Stimulated activated CD4-positive, alpha-beta T cell treated with anti-CD3 and anti-CD28 coated beads, Interleukin-4, amount 100 ng/mL, for 1 hour (primary cell): ENCODE measurements at regions not wholly inside any gene's neighbourhood (a gene's known extent, or its start where the extent isn't known, plus 50 kb on each side); places are given as distances from the start of the nearest gene placed in this dataset.
"Not testable (repeated sequence)": the region's sequence is repeated elsewhere in the genome, so short reads cannot be mapped to it uniquely, and the experiment has no call there.

ENCODE experiments used
- DNase-seq: peaks from one replicate; pipeline ENCODE4 v3.0.0-alpha.2; 2020

DNA sequence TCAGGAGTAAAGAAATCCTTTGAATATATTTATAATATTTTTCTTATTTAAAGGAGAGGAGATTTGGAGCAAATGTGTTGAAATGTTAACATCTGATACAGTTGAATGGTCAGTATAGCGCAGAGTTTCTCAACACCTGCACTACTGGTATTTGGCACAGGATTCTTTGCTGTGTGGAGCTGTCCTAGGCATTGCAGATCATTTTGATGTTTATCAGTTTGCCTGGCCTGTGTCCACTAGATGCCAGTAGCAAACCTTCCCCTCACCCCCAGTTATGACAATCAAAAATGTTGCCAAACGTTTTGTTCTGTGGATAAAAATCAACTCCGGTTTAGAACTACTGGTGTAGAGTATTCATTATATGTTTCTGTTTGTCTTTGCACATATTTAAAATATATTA lies 765.3 kb upstream of the SLIT2 start:
- DNase-seq = no peak

DNA sequence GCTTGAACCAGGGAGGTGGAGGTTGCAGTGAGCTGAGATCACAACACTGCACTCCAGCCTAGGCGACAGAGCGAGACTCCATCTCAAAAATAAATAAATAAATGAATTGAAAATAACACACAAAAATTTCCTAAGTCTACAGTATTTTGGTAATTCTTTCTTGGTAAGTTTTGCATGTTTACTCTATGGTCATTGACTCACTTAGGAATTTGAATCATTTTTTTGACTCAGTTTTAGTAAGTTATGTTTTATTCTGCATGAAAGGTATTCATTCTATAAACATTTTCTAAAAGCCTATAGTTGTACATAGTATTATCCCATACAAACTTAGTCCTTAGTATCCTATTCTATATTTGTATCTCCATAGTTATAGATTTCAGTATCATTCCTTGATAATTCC lies 772.9 kb upstream of the SLIT2 start:
- no peak for DNase-seq

GRCh38 chr4:19473569-19473968 lies 778.1 kb upstream of the SLIT2 start:
- no peak for DNase-seq

DNA sequence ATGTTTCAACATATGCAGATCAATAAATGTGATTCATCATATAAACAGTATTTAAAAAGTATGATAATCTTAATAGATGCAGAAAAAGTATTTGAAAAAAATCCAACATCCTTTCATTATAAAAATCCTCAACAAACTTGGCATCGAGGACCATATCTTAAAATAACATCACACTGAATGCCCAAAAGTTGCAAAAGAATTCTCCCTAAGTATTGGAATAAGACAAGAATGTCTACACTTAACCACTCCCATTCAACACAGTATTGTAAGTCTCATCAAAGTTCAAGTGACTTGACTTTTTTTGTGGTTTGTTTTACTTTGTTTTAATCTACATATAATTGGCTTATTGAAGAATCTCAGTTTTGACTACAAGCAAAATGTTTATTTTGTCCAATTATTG lies 779.0 kb upstream of the SLIT2 start:
- no peak for DNase-seq

DNA sequence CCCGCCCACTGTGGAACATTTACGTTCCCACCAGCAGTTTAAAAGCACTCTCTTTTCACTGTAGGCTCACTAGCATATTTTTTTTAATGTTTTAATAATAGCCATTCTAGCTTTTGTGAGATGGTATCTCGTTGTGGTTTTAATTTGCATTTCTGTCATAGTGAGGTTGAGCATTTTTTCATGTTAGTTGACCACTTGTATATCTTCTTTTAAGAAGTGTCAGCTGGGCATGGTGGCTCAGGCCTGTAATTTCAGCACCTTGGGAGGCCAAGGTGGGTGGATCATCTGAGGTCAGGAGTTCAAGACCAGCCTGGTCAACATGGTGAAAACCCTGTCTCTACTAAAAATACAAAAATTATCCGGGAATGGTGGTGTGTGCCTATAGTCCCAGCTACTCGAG lies 781.7 kb upstream of the SLIT2 start:
- not testable (repeated sequence) for DNase-seq

DNA sequence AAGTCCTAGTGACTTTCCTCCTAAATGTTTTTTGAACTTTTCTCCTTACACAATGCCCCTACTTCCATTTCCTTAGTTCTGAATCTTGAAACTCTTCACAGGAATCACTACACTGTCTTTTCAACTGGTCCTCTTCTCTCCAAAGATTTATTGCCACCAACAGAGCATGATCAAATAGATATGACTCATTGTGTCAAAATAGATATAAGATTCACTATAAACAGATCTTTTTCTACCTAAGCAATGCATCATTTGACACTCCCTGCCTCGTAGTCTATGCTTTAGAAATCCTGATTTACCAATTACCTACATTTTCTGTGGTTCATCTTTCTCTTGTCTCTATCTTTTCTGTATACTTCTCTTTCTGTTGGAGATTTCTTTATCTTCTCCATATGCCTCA lies 789.6 kb upstream of the SLIT2 start:
- DNase-seq = no peak

GRCh38 chr4:19455850-19456602 lies 795.7 kb upstream of the SLIT2 start:
- DNase-seq = no peak

DNA sequence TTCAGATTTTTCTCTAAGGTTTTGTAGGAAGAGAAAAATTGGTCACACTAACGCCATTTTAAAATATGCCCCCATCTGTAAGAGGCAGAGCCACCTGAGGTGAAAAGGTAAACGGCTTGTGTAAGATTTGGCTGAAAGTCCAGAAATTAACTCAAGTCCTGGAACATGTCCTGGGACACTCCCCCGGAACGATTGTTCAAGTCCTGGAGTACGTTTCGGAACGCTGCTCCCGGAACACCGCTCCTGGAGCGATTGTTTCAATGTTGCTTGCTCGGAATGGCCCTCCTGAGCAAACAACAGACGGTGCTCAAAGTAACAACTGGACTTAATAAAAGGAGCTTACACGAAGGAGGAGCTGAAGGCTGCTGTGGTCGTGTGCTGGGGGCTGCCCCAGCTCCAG lies 796.5 kb upstream of the SLIT2 start:
- DNase-seq = no peak

DNA sequence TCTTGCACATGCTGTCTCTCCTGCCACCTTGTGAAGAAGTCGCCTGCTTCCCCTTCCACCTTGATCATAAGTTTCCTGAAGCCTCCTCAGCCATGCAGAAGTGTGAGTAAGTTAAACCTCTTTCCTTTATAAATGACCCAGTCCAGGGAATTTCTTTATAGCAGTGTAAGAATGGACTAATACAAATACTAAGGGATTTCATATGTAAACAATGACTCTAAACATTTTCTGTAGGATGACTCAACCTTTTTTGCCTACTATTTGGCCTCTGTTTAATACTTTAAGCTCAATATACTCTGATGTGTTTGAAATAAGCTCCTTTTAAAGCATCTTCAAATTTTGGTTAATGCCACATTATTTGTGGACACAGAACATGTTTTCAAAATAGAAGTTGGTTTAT lies 813.5 kb upstream of the SLIT2 start:
- DNase-seq = no peak

DNA sequence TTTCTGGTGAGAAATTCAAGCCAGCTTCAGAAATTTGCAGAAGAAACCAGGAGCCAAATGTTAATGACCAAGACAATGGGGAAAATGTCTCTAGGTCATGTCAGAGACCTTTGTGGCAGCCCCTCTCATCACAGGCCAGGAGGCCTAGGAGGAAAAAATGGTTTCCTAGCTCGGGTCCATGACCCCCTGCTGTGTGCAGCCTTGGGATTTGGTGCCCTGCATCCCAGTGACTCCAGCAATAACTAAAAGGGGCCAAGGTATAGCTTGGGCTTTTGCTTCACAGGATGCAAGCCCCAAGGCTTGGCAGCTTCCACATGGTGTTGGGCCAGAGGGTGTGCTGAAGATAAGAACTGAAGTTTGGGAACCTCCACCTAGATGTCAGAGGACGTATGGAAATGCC lies 814.7 kb upstream of the SLIT2 start:
- no peak for DNase-seq

DNA sequence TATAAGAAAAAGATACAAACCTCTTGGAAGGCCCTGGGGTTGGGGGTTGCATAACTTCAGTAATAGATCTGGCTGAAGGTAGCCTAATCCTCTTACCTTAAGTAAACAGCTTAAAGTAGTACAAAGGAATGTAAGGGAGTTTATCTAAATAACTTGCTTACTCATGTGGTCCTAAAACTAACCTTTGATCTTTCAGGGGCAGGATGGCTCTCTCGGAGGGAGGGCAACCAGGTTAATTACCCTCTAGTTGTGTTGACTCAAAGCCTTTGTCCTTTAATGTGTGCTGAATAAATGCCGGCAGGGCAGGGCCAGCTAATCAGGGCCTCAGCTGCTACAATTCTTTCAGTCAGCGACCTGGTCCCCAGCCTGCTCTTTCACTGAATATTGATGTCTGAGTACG lies 822.0 kb upstream of the SLIT2 start:
- DNase-seq = no peak

- no peak for DNase-seq
These were observed 826.6 kb upstream of the SLIT2 start for GRCh38 chr4:19425146-19425545.

DNA sequence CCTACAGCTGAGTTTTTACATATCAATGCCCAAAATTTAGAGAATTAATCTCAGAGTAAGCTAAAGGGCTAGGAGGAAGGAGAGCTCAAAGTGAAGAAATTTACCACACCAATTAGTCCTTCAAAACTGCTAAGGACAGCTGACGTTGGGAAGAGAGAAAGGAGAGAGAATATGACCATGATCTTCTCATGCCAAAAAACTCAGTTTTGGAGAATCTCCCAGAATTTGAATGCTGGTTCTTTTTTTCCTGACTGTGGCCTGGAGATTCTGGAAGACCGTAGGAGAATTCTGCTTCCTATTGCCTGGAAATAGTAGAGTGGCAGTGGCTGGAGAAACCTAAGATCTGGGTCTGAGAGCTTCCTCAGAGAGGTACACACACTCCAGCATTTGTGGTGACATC lies 834.4 kb upstream of the SLIT2 start:
- DNase-seq = no peak

DNA sequence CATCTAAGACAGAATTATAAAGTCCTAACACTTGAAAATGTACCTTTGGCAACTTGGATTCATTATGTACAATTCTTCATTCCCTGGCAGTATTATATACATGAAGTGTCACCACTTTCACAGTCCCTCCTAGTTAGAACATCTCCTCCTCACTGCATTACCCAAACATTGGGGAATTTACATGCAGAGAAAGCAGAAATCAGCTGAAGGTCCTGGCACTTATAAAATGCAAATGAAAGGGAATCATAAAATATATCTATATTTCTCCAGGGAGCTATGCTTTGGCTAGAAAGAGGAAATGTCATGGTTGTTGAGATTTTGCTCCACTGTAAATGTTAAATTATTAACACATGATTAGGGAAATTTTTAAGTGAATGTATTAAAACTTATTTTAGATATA lies 835.6 kb upstream of the SLIT2 start:
- DNase-seq = no peak

- DNase-seq = no peak
These were observed 843.2 kb upstream of the SLIT2 start for GRCh38 chr4:19408490-19408889.

DNA sequence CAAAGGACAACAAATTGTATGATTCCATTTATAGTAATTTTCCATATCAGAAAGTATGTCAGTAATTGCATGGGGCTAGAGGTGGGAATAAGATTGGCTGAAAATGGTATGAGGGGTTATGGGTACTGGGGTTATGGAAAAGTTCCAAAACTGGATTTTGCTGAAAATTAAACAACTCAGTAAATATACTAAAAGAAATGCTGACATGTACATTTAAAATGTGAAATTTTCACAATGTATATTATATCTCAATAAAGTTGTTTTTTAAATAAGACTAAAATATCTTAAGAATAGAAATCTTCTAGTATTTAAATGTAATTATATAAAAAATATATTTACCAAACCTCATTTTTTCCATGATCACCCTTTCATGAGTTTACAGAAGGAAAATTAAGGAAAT lies 844.9 kb upstream of the SLIT2 start:
- DNase-seq = no peak

DNA sequence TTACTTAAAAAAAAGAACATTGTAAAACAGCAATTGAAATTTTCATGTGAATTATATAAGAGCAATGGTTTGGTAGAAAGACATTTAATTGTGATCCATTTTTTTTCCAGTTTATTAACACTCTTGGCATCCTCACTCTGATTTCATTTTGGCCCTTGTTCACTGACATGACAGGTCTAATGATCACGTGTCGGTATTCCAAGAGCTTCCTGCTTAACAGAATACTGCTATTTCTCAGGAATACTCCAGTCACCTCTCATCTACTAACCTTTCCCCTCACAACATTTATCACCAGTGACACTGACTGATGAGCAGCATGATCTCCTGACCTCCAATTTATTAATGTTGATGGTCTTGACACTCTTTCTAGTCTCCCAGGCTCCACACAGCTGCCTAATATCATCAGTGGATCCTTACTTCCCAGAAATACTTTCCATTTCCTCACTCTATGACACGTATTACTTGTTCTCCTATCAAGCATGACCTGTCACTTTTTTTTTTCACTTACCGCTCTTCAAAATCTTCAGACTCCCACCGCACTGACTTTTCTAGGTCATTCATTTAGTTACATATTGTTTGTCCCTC lies 847.8 kb upstream of the SLIT2 start:
- DNase-seq = no peak

DNA sequence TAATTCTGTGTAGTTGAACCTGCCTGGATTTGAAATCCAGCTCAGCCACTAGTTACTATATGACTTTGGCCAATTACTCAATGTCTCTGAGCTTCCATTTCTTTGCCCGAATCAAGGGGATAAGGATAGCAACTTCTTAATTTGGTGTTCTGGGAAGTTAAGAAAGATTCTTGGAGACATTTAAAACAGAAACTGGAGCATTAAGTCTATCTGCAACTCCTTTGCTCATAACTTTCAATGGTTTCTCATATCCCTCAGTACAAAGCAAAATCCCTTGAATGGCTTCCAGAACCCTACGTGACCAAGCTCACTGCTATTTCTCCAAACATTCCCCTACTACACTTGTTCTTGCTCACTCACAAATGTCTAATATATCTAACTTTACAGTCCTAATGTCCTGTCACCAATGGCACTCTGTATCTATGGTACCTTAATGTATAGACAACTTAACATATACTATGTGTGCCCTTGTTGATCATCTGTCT lies 849.1 kb upstream of the SLIT2 start:
- no peak for DNase-seq

- DNase-seq = no peak
These were observed 850.2 kb upstream of the SLIT2 start for GRCh38 chr4:19401301-19402080.

GRCh38 chr4:19400820-19401219 lies 850.9 kb upstream of the SLIT2 start:
- DNase-seq = no peak

- DNase-seq = no peak
These were observed 852.7 kb upstream of the SLIT2 start for GRCh38 chr4:19399001-19399400.

DNA sequence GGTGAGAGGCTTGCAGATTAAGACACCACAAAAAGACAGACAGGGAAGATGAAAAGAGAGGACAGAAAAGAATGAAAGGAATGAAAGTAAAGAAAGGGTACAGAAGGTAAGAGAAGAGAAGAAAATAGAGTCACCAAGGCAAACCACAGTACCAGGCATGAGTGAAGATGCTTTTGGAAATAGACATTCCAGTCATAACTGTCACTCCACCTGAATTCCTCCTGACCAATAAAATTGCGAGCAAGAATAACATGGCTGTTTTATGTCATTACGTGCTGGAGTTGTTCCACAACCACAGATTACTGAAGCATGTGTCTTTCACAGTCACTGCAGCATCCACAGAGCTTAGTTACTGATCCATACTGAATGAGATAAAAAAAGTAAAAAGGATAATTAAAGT lies 864.9 kb upstream of the SLIT2 start:
- no peak for DNase-seq

- DNase-seq = no peak
These were observed 868.5 kb upstream of the SLIT2 start for GRCh38 chr4:19382993-19383756.
